Transverse colon (tissue), 4 donors: ENCODE measurements at regions not wholly inside any gene's neighbourhood (a gene's known extent, or its start where the extent isn't known, plus 50 kb on each side); places are given as distances from the start of the nearest gene placed in this dataset.

Experiments used
- DNase-seq: peaks from one replicate; pipeline ENCODE4 v3.0.0-alpha.2; 2019
- H3K27ac ChIP-seq, 4 donors: fragments of 200-600 bp; sonication (generic); 2 replicates each; pipeline ENCODE4 v1.5.1; 2016 to 2018; ENCODE audit warnings: inconsistent platforms in 4 of 4
- H3K27me3 ChIP-seq: fragments of 200-600 bp; sonication (generic); 2 replicates; pipeline ENCODE4 v1.5.1; 2017; ENCODE audit warnings: inconsistent platforms
- H3K36me3 ChIP-seq, 4 donors: fragments of 200-600 bp; sonication (generic); 2 replicates each; pipeline ENCODE4 v1.5.1; 2017 to 2019; ENCODE audit warnings: inconsistent platforms in 4 of 4
- H3K4me1 ChIP-seq, 4 donors: fragments of 200-600 bp; sonication (generic); 2 replicates each; pipeline ENCODE4 v1.5.1; 2017 to 2020; ENCODE audit warnings: inconsistent platforms in 4 of 4
- H3K4me3 ChIP-seq, 4 donors: fragments of 200-600 bp; sonication (generic); 1 replicate in 1 of 4; 2 replicates in 3 of 4; pipeline versions ENCODE4 v1.5.1 to v1.6.1; 2017 to 2019; ENCODE audit warnings: inconsistent platforms in 4 of 4
- H3K9me3 ChIP-seq, 2 donors: fragments of 200-600 bp; sonication (generic); 2 replicates each; pipeline ENCODE4 v1.5.1; 2017 to 2019; ENCODE audit warnings: inconsistent platforms in 2 of 2
- EP300 ChIP-seq: sonication (generic); formaldehyde crosslinking; IDR thresholded peaks from one replicate; pipeline ENCODE4 v1.6.1; 2017; ENCODE audit warnings: antibody characterized with exemption, low read depth
- POLR2A ChIP-seq: fragments of 450-650 bp; IDR thresholded peaks from one replicate; pipeline ENCODE4 v1.6.1; 2016; ENCODE audit warnings: antibody characterized with exemption, mild to moderate bottlenecking, moderate library complexity
- POLR2AphosphoS5 ChIP-seq, 3 donors: sonication (generic); formaldehyde crosslinking; IDR thresholded peaks; one replicate each; pipeline ENCODE4 v1.6.1; 2016; ENCODE audit warnings: antibody characterized with exemption in 3 of 3
- WGBS, 2 donors: methylation state at CpG; one replicate each; pipeline ENCODE4 v1.1.5; 2018; ENCODE audit warnings: low coverage in 1 of 2; 5-methylcytosine and 5-hydroxymethylcytosine counted together
- in situ Hi-C, 4 donors: fragments of 200-750 bp; cut with MboI; loops; one replicate each; pipeline versions ENCODE4 v1.15.0 to v1.15.1; 2017; ENCODE audit warnings: low sequenced_read_pairs in 3 of 4, low pct_ligation_motif_present in 1 of 4, low pct_unique_long_range_greater_than_20kb in 1 of 4
- intact Hi-C: fragments of 100-400 bp; cut with DNase I; formaldehyde crosslinking; loops from one replicate; pipeline ENCODE4 v1.15.1; 2023; ENCODE audit warnings: low total_unique reads
- TF ChIP-seq, protein P1 (sequence below), 5 experiments: fragments of 200-600 bp in 3 of 5; fragments of 450-650 bp in 2 of 5; sonication (generic) in 3 of 5; IDR thresholded peaks; 1 replicate in 2 of 5; 2 replicates in 3 of 5; pipeline ENCODE4 v1.5.1; 2016 to 2017; ENCODE audit warnings: antibody characterized with exemption in 5 of 5, inconsistent platforms in 3 of 5, mild to moderate bottlenecking in 2 of 5, moderate library complexity in 1 of 5

DNA sequence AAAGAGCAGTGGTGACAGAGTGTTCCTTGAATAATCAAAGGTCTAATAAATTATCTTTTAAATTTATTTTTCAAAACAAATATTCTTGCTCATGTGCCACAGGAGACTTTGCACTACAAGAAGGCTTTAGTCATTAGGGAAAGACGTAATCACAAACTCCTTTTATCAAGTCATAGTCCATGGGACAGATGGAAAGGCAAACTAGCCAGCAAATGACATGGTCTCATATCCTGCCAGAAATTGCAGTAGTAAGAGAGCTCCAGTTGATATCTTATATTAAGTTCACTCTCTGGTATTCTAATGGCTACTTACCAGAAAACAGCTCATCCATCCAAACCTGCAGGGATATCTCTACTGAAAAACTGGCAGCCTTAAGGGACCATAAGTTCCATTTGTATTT lies 225.0 kb upstream of the TP63 start:
- in situ Hi-C loops (no loop called here), intact Hi-C loops (no loop called here)
- Histone ChIP-seq H3K9me3 (no peaks in the 10 kb centered on the region), H3K27ac (no peak overlapping the region), H3K4me1 (no peaks in the 10 kb centered on the region), H3K27me3 (no peaks in the 10 kb centered on the region), H3K36me3 (no peaks in the 10 kb centered on the region), H3K4me3 (no peak overlapping the region)
- DNase-seq, result no peak
- TF ChIP-seq POLR2AphosphoS5 (IDR thresholded peaks at IDR 0.05) (no peak), EP300 (no peak), POLR2A (no peak)
- TF ChIP-seq, protein P1, sequence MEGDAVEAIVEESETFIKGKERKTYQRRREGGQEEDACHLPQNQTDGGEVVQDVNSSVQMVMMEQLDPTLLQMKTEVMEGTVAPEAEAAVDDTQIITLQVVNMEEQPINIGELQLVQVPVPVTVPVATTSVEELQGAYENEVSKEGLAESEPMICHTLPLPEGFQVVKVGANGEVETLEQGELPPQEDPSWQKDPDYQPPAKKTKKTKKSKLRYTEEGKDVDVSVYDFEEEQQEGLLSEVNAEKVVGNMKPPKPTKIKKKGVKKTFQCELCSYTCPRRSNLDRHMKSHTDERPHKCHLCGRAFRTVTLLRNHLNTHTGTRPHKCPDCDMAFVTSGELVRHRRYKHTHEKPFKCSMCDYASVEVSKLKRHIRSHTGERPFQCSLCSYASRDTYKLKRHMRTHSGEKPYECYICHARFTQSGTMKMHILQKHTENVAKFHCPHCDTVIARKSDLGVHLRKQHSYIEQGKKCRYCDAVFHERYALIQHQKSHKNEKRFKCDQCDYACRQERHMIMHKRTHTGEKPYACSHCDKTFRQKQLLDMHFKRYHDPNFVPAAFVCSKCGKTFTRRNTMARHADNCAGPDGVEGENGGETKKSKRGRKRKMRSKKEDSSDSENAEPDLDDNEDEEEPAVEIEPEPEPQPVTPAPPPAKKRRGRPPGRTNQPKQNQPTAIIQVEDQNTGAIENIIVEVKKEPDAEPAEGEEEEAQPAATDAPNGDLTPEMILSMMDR (IDR thresholded peaks at IDR 0.05), result no peak
- WGBS, 2 donors, result 57 to 82% methylated on average over 1 of the region's 1 CpG

DNA sequence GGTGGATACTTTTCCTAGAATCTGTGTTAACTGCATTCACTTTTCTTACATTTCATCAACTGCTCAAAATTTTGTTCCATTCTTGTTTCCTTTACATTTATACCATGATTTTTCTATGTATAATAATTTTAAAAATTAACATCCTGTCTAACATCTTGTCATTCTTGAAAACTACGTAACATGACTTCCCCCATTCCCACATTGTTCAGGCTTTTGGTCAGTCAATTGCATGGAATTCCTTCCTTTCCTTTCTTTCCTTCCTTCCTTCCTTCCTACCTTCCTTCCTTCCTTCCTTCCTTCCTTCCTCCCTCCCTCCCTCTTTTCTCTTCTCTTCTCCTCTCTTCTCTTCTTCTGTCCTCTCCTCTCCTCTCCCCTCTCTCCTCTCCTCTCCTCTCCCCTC lies 220.7 kb upstream of the TP63 start:
- no peak for DNase-seq
- intact Hi-C loops (no loop called here), in situ Hi-C loops (no loop called here)
- Histone ChIP-seq H3K27ac (no peak overlapping the region), H3K9me3 (no peaks in the 10 kb centered on the region), H3K27me3 (no peaks in the 10 kb centered on the region), H3K36me3 (no peaks in the 10 kb centered on the region), H3K4me3 (no peak overlapping the region), H3K4me1 (no peaks in the 10 kb centered on the region)
- WGBS, 2 donors, result 75 to 93% methylated on average over 1 of the region's 1 CpG
- TF ChIP-seq POLR2A (no peak), EP300 (no peak), POLR2AphosphoS5 (IDR thresholded peaks at IDR 0.05) (no peak)
- TF ChIP-seq, protein P1 (IDR thresholded peaks at IDR 0.05), result no peak

DNA sequence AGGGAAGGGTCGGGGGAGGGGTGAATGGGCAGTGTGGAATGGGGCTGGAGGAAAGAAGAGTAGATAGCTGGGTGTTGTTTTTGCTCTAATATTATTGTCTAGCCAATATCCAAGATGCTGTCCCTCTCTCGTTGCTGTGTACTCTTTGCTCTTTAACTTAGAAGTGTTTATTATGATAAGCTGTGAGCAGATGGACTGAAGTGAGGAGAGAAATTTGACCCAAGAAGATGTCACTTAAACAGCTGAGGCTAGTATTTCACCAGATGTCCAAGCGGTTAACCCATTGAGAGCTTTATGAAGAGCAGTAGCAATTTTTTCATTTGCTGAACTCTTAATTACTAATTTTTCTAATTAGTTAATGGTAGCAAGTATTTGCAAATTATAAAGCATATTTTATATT lies 212.2 kb upstream of the TP63 start:
- TF ChIP-seq POLR2AphosphoS5 (IDR thresholded peaks at IDR 0.05) (no peak), POLR2A (no peak), EP300 (no peak)
- TF ChIP-seq, protein P1 (IDR thresholded peaks at IDR 0.05), result no peak
- WGBS, 2 donors, result 64 to 75% methylated on average over 3 of the region's 3 CpGs
- DNase-seq, result no peak
- Histone ChIP-seq H3K27ac (no peak overlapping the region), H3K4me3 (no peak overlapping the region), H3K9me3 (no peaks in the 10 kb centered on the region), H3K4me1 (no peaks in the 10 kb centered on the region), H3K27me3 (no peaks in the 10 kb centered on the region), H3K36me3 (no peaks in the 10 kb centered on the region)
- in situ Hi-C loops, result no loop called here
- intact Hi-C loops, result no loop called here

DNA sequence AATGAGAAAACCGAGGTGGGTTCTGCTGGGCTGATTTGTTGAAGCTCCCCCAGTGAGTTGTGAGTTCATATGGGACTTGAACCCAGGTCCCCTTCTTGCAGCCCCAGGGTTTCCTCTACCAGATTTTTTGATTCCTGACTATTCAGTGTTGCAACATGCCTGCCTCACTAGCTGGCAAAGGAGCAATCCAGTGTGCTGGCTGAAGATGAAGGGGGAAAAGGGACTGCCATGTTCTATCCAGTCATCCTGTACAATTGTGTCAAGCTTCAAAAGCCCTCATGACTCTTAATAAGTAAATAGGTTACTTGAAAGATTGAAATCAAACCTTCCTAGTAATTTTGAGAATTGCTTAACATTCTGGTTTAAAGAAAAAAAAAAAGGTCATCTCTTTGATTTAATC lies 211.5 kb upstream of the TP63 start:
- in situ Hi-C loops (no loop called here), intact Hi-C loops (no loop called here)
- DNase-seq, result no peak
- Histone ChIP-seq H3K27me3 (no peaks in the 10 kb centered on the region), H3K4me1 (no peaks in the 10 kb centered on the region), H3K27ac (no peak overlapping the region), H3K4me3 (no peak overlapping the region), H3K36me3 (no peaks in the 10 kb centered on the region), H3K9me3 (no peaks in the 10 kb centered on the region)
- TF ChIP-seq POLR2A (no peak), POLR2AphosphoS5 (IDR thresholded peaks at IDR 0.05) (no peak), EP300 (no peak)
- TF ChIP-seq, protein P1 (IDR thresholded peaks at IDR 0.05), result no peak
- 85% methylated on average over 1 of the region's 1 CpG; no CpG with 5 or more reads in 1 of the 2 donors for WGBS, 2 donors
